ENCODE measurements at regions not wholly inside any gene's neighbourhood (a gene's known extent, or its start where the extent isn't known, plus 50 kb on each side); places are given as distances from the start of the nearest gene placed in this dataset.

- 45 to 75% (median 59%) methylated on average over 2 of the region's 2 CpGs for WGBS, 4 donors
- H3K4me3 ChIP-seq, result no peak overlapping the region
Observed at GRCh38 chr18:59954755-59955156, 55.0 kb downstream of the PMAIP1 start.

DNA sequence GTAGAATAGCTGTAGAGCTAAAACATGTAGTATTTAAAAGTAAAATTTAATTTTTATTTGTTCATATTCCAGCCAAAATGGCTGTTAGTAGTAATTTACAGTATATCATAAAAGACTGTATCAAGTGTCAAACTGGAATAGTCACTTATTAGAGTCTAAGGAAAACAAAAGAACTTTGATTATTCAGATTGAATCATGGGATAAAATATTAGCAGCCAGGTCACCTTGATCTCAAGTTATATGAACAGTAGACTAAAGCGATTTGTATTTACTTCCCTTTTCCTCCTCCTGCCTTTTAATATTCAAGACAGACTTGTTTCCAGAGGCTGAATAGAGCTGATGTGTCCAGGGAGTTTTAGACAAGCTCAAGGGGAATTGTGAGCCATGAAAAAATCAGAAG is 54.4 kb downstream of the PMAIP1 start:
- WGBS, 4 donors, result 63 to 84% (median 72%) methylated on average over 1 of the region's 1 CpG
- intact Hi-C loops (cut with DNase I), result no loop called here
- Histone ChIP-seq H3K9me3 (replicated peaks in 1 of 3) (no peaks in the 10 kb centered on the region), H3K4me3 (no peak overlapping the region), H3K4me1 (replicated peaks in 1 of 2) (no peaks in the 10 kb centered on the region), H3K27ac (no peak overlapping the region), H3K27me3 (no peaks in the 10 kb centered on the region), H3K36me3 (replicated peaks in 1 of 2) (no peaks in the 10 kb centered on the region)
- no peak for TF ChIP-seq POLR2A (IDR thresholded peaks at IDR 0.05)
- TF ChIP-seq, protein P1, sequence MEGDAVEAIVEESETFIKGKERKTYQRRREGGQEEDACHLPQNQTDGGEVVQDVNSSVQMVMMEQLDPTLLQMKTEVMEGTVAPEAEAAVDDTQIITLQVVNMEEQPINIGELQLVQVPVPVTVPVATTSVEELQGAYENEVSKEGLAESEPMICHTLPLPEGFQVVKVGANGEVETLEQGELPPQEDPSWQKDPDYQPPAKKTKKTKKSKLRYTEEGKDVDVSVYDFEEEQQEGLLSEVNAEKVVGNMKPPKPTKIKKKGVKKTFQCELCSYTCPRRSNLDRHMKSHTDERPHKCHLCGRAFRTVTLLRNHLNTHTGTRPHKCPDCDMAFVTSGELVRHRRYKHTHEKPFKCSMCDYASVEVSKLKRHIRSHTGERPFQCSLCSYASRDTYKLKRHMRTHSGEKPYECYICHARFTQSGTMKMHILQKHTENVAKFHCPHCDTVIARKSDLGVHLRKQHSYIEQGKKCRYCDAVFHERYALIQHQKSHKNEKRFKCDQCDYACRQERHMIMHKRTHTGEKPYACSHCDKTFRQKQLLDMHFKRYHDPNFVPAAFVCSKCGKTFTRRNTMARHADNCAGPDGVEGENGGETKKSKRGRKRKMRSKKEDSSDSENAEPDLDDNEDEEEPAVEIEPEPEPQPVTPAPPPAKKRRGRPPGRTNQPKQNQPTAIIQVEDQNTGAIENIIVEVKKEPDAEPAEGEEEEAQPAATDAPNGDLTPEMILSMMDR (IDR thresholded peaks at IDR 0.05), result no peak
- DNase-seq, result no peak

More at GRCh38 chr18:59954755-59955156, 55.0 kb downstream of the PMAIP1 start:
- no peak for DNase-seq
- TF ChIP-seq, protein P1 (IDR thresholded peaks at IDR 0.05), result no peak
- no peak for TF ChIP-seq POLR2A (IDR thresholded peaks at IDR 0.05)
- H3K27ac ChIP-seq, result no peak overlapping the region
- intact Hi-C loops (cut with DNase I), result no loop called here
- no peaks in the 10 kb centered on the region for H3K4me1 ChIP-seq (replicated peaks in 1 of 2)
- H3K36me3 ChIP-seq (replicated peaks in 1 of 2), result no peaks in the 10 kb centered on the region
- H3K27me3 ChIP-seq, result no peaks in the 10 kb centered on the region
- no peaks in the 10 kb centered on the region for H3K9me3 ChIP-seq (replicated peaks in 1 of 3)

Small RNA genes lying in the stretch of these regions (small RNA-seq; reads per million reads assigned to genes)
- gene RN7SL342P, result 0 reads per million in 2 donors
- 0 reads per million in 2 donors for gene RNU4-17P
- 0 reads per million in 2 donors for gene RNU6-567P

Measured in adrenal gland (tissue), 9 donors.